Esophagus squamous epithelium (tissue), 4 donors: ENCODE measurements at regions not wholly inside any gene's neighbourhood (a gene's known extent, or its start where the extent isn't known, plus 50 kb on each side); places are given as distances from the start of the nearest gene placed in this dataset.

Source experiments
- CTCF ChIP-seq, 6 experiments: fragments of 450-650 bp in 4 of 6; fragments of 200-600 bp in 2 of 6; sonication (generic) in 2 of 6; IDR thresholded peaks; one replicate each; pipeline ENCODE4 v1.5.1; 2016 to 2019; ENCODE audit warnings: antibody characterized with exemption in 6 of 6, mild to moderate bottlenecking in 4 of 6, moderate library complexity in 4 of 6
- POLR2A ChIP-seq, 4 donors: fragments of 450-650 bp; IDR thresholded peaks; one replicate each; pipeline ENCODE4 v1.6.1; 2017; ENCODE audit warnings: antibody characterized with exemption in 4 of 4, mild to moderate bottlenecking in 4 of 4, moderate library complexity in 3 of 4

GRCh38 chr2:84052913-84053312 lies 406.2 kb downstream of the SUCLG1 start:
- TF ChIP-seq CTCF (IDR thresholded peaks at IDR 0.05) (no peak), POLR2A (IDR thresholded peaks at IDR 0.05) (no peak)
